Left hindlimb (tissue), 1 donor: ENCODE measurements at regions not wholly inside any gene's neighbourhood (a gene's known extent, or its start where the extent isn't known, plus 50 kb on each side); places are given as distances from the start of the nearest gene placed in this dataset.

ENCODE experiments used
- DNase-seq: peaks from one replicate; pipeline ENCODE4 v3.0.0-alpha.2; 2018

GRCh38 chr5:44652674-44653073 lies 156.1 kb upstream of the MRPS30 start:
- DNase-seq = no peak

- DNase-seq = no peak
Observed at GRCh38 chr5:44646016-44646415, 162.7 kb upstream of the MRPS30 start.

GRCh38 chr5:44645502-44645901 lies 163.2 kb upstream of the MRPS30 start:
- DNase-seq = no peak

- no peak for DNase-seq
Observed at GRCh38 chr5:44644628-44645027, 164.1 kb upstream of the MRPS30 start.

GRCh38 chr5:44641820-44642219 lies 166.9 kb upstream of the MRPS30 start:
- DNase-seq = no peak

GRCh38 chr5:44640945-44641456 lies 167.7 kb upstream of the MRPS30 start:
- DNase-seq = no peak

GRCh38 chr5:44637916-44638869 lies 170.6 kb upstream of the MRPS30 start:
- no peak for DNase-seq

DNA sequence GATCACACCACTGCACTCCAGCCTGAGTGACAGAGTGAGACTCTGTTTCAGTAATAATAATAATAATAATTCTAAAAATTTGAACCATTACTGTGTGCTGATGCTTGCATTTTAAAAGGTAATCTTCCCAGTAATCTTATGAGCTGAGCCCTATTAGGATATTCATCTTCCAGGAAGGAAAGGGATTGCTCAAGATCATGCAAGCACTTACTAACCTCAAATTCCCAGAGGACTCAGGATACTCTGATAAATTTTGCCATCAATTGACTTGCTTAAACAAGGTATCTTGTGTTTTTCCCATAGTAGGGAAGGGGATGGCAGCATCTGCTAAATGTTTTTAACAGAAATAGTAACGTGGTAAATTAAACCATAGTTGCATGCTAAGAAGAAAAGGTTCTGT lies 176.4 kb upstream of the MRPS30 start:
- no peak for DNase-seq

DNA sequence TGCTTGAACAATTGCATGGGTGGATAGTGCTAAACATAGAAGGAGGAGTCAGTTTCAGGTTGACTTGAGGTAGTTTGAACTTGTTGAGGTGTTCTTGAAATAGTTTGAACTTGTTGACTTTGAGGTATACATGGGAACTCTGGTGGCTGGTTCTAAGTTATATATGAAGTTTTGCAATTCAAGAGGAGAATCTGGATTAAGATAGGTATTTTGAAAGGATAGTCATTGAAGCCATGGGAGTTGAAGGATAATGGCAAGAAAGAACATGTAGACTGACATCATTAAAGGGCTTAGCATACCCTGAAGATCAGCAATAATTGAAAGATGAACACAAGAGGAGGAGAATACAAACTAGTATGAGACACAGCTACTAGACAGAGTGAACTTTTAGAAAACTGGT lies 181.9 kb upstream of the MRPS30 start:
- no peak for DNase-seq

DNA sequence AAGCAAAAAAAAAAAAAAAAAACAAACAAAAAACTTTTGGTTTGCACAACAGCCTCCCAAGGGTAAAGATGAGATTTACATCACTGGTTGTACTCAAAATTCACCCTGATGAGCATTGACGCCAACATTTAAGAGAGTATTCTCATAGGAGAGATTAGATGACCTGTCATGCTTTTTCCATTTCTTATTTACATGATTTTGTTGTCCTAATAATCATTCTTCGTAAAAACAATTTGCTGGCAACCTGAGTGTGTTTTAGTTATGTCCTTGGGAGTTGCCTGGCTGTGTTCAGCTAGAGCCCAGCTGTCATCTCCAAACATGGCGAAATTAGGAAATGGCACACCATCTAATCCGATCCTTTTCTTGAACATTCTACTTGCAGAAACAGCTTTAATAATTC lies 186.4 kb upstream of the MRPS30 start:
- no peak for DNase-seq

DNA sequence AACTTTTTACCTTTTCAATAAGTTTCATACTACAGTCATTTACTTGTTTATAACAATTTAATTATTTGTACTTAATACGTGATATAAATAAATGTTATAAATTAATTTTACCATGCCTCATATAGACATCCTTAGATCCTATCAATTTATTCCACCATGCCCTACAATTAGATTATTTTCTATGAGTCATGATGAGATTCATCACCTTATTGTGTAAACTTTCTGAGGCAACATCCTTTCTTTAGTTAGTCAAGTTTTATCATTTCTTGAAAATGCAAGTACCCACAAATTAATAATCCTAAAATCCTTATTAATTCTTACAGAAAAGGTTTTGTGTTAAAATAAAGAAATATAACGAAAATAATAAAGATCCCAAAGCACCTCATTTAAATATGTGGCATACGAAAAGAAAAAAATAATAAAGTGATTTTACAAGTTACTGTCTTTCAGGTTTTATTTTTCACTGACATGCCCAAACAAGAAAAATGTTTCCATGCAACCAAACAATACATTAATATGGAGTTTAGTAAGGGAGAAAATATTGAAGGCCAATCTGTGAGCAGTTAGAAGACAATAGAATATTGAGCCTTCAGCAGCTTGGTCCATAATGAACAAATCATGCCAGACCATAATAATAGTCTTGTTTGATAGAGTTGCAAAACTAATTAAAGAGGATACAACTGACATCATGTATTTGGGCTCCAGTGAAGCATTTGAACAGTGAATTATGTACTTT lies 188.7 kb upstream of the MRPS30 start:
- DNase-seq = no peak

- no peak for DNase-seq
Observed at GRCh38 chr5:44614845-44615244, 193.9 kb upstream of the MRPS30 start.

- DNase-seq = no peak
Observed at GRCh38 chr5:44613936-44614335, 194.8 kb upstream of the MRPS30 start.

DNA sequence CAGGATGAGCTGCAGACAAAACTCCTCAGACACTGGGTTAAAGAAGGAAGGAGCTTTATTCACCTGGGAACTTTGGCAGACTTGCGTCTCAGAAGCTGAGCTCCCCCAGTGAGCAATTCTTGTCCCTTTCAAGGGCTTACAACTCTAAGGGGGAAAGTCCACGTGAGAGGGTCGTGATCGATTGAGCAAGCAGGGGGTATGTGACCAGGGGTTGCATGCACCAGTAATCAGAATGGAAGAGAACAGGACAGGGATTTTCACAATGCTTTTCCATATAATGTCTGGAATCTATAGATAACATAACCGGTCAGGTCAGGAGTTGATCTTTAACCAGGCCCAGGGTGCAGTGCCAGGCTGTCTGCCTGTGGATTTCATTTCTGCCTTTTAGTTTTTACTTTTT lies 202.8 kb upstream of the MRPS30 start:
- DNase-seq = no peak

- DNase-seq = no peak
Observed at GRCh38 chr5:44603496-44604272, 205.1 kb upstream of the MRPS30 start.

DNA sequence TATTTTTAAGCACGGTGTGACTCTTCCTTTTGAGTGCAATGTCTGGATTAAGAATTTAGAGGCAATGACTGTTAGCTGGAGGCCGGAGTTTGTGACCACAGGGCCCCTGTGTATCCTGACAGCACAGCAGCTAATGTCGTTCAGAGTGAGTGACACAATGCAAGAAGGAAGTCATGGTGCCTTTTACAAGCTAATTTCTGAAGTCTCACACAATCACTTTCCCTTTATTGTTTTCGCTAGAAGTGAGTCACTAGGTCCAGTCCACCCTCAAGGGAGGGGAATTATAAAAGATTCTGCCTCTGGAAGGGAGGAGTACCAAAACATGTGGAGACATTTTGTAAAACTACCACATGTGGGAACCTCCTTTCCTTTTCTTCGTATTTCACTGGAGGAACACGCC lies 185.5 kb upstream of the FGF10 start:
- no peak for DNase-seq

- DNase-seq = no peak
Observed at GRCh38 chr5:44568519-44568918, 179.3 kb upstream of the FGF10 start.

- no peak for DNase-seq
Observed at GRCh38 chr5:44565902-44566301, 176.7 kb upstream of the FGF10 start.

DNA sequence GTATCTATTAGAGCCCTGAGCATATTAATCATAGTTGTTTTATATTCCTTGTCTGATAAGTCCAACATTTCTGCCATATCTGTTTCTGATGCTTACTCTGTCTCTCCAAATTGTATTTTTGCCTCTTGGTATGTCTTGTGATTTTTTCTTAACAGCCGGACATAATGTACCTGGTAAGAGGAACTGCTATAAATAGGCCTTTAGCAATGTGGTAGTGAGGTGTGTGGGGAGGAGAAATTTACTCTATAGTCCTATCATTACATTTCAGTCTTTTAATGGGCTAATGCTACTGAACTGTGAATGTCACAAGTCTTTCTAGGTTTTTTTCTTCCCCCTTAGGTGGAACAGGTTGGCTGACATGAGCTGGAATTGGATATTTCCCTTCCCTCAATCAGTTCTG lies 176.1 kb upstream of the FGF10 start:
- DNase-seq = no peak

DNA sequence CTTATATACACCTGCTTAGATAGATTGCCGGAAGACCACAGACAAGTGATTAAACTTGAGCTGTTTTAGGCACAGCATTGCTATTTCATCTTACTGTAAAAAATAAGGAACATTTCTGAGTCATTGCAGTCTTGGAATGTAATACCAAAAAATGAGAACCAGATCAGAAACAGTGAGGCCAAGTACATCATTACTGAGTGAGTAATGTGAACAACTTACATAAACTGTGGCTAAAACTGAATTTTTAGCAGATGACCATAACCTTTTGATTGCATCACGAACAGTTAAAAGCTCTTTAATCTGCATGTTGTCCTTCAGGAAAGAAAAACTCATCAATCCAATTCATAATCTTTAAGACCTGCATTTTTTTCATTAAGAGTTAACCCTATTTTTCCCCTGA lies 157.1 kb upstream of the FGF10 start:
- DNase-seq = no peak

DNA sequence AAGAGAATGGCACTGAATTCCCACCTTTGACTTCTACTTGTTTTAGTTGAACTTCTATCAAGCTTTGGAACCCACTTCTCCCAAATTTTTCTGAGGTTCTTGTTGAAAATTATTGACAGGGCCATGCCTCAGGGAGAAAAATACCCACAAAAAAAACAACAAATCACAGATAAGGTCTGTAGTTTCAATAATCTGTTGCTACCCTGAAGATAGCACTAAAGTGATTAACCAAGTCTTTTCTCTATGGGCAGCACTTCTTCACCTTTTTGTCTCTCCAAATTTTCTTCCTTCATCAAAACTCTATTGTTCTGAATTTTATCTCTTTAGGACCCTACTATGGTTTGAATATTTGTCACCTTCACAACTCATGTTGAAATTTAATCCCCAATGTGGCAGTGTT lies 154.3 kb upstream of the FGF10 start:
- DNase-seq = no peak

DNA sequence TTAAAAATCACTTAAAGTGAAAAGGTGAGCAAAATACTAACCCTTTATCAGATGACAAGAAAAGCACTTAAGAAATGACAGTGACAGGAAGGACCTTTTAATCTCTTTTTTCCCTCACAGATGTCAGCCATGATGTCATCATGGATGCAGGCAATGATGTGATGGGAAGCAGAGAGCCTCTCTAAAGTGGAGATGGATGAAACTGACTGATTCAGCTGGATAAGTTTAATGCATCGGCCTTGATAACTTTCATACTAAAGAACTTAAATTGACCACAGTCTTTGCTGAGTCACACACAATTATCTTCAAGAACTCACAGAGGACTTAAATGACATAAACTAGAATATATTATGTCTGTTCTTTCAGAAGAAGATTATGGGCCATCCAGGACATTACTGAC lies 153.2 kb upstream of the FGF10 start:
- DNase-seq = no peak

- DNase-seq = no peak
Observed at GRCh38 chr5:44539602-44539919, 150.3 kb upstream of the FGF10 start.
